LNCAP (cell line): ENCODE measurements at regions not wholly inside any gene's neighbourhood (a gene's known extent, or its start where the extent isn't known, plus 50 kb on each side); places are given as distances from the start of the nearest gene placed in this dataset.

ENCODE experiments used
- CTCF ChIP-seq: fragments of 450-650 bp; IDR thresholded peaks from 2 replicates; pipeline ENCODE4 v1.5.1; 2017; ENCODE audit warnings: mild to moderate bottlenecking

- TF ChIP-seq CTCF: no peak
Measured at GRCh38 chr18:47603158-47603557, 327.3 kb downstream of the SMAD2 start.

GRCh38 chr18:47602273-47602897 lies 328.1 kb downstream of the SMAD2 start:
- TF ChIP-seq CTCF: no peak

GRCh38 chr18:47601581-47602272 lies 328.7 kb downstream of the SMAD2 start:
- TF ChIP-seq CTCF: no peak

- peak; percentile 53 for TF ChIP-seq CTCF
Measured at GRCh38 chr18:47595831-47596501, 334.5 kb downstream of the SMAD2 start.

GRCh38 chr18:47594621-47595086 lies 335.8 kb downstream of the SMAD2 start:
- TF ChIP-seq CTCF: no peak

- TF ChIP-seq CTCF: no peak
Measured at GRCh38 chr18:47593744-47594472, 336.6 kb downstream of the SMAD2 start.

GRCh38 chr18:47591429-47591828 lies 339.0 kb downstream of the SMAD2 start:
- no peak for TF ChIP-seq CTCF
